ENCODE measurements at regions not wholly inside any gene's neighbourhood (a gene's known extent, or its start where the extent isn't known, plus 50 kb on each side); places are given as distances from the start of the nearest gene placed in this dataset.
A peak's percentile ranks its signal among the peaks of the same experiment; 100 is the strongest.
"Not testable (repeated sequence)": the region's sequence is repeated elsewhere in the genome, so short reads cannot be mapped to it uniquely, and the experiment has no call there.

- no peak for DNase-seq
- ATAC-seq = no peak
- Mint-ChIP-seq H3K4me1 (no peaks in the 10 kb centered on the region), H3K4me3 (no peak overlapping the region), H3K27me3 (no peaks in the 10 kb centered on the region), H3K27ac (no peak overlapping the region), H3K36me3 (ENCODE audit: low read depth) (no peaks in the 10 kb centered on the region), H3K9me3 (ENCODE audit: low read depth) (no peaks in the 10 kb centered on the region)
- intact Hi-C loops (cut with DNase I, micrococcal nuclease) = loop anchor here in 1 of 2 experiments (2.0 to 5.0 kb wide), 2 partner anchors 295 to 544 kb away; no protein-coding TSS in a partner anchor
- POLR2A ChIA-PET = no interaction called here
- CTCF ChIA-PET = no interaction called here
Measured at GRCh38 chrX:128816919-128817318, 706.4 kb downstream of the SMARCA1 start.

- H3K27ac Mint-ChIP-seq = no peak overlapping the region
- DNase-seq = no peak
- H3K4me1 Mint-ChIP-seq = no peaks in the 10 kb centered on the region
- H3K36me3 Mint-ChIP-seq (ENCODE audit: low read depth) = no peaks in the 10 kb centered on the region
- H3K27me3 Mint-ChIP-seq = no peaks in the 10 kb centered on the region
- CTCF ChIA-PET = no interaction called here
- peaks cover 7% of the 10 kb centered on the region for H3K9me3 Mint-ChIP-seq (ENCODE audit: low read depth)
- POLR2A ChIA-PET = no interaction called here
- no peak for ATAC-seq
- intact Hi-C loops (cut with DNase I, micrococcal nuclease) = no loop called here
- H3K4me3 Mint-ChIP-seq = no peak overlapping the region
Measured at GRCh38 chrX:128807367-128807766, 715.9 kb downstream of the SMARCA1 start.

GRCh38 chrX:128805236-128805635 lies 718.1 kb downstream of the SMARCA1 start:
- no peaks in the 10 kb centered on the region for H3K27me3 Mint-ChIP-seq

GRCh38 chrX:128804828-128805227 lies 718.5 kb downstream of the SMARCA1 start:
- Mint-ChIP-seq H3K27ac (no peak overlapping the region), H3K4me3 (no peak overlapping the region), H3K4me1 (no peaks in the 10 kb centered on the region), H3K27me3 (no peaks in the 10 kb centered on the region), H3K36me3 (ENCODE audit: low read depth) (no peaks in the 10 kb centered on the region), H3K9me3 (ENCODE audit: low read depth) (peaks cover 7% of the 10 kb centered on the region)
- ATAC-seq = no peak
- ChIA-PET POLR2A (no interaction called here), CTCF (no interaction called here)
- DNase-seq = no peak
- intact Hi-C loops (cut with DNase I, micrococcal nuclease) = no loop called here

More at GRCh38 chrX:128805236-128805635, 718.1 kb downstream of the SMARCA1 start:
- ATAC-seq (no peak), DNase-seq (no peak)
- intact Hi-C loops (cut with DNase I, micrococcal nuclease) = no loop called here
- H3K9me3 Mint-ChIP-seq (ENCODE audit: low read depth) = peaks cover 7% of the 10 kb centered on the region
- CTCF ChIA-PET = no interaction called here
- no peaks in the 10 kb centered on the region for H3K36me3 Mint-ChIP-seq (ENCODE audit: low read depth)
- H3K4me3 Mint-ChIP-seq = no peak overlapping the region
- no peaks in the 10 kb centered on the region for H3K4me1 Mint-ChIP-seq
- POLR2A ChIA-PET = no interaction called here
- no peak overlapping the region for H3K27ac Mint-ChIP-seq

GRCh38 chrX:128800138-128800537 lies 723.2 kb downstream of the SMARCA1 start:
- Mint-ChIP-seq H3K27ac (no peak overlapping the region), H3K4me1 (no peaks in the 10 kb centered on the region), H3K36me3 (ENCODE audit: low read depth) (no peaks in the 10 kb centered on the region), H3K4me3 (no peak overlapping the region), H3K9me3 (ENCODE audit: low read depth) (no peaks in the 10 kb centered on the region), H3K27me3 (no peaks in the 10 kb centered on the region)
- intact Hi-C loops (cut with DNase I, micrococcal nuclease) = no loop called here
- ChIA-PET CTCF (no interaction called here), POLR2A (no interaction called here)
- ATAC-seq (no peak), DNase-seq (no peak)

DNA sequence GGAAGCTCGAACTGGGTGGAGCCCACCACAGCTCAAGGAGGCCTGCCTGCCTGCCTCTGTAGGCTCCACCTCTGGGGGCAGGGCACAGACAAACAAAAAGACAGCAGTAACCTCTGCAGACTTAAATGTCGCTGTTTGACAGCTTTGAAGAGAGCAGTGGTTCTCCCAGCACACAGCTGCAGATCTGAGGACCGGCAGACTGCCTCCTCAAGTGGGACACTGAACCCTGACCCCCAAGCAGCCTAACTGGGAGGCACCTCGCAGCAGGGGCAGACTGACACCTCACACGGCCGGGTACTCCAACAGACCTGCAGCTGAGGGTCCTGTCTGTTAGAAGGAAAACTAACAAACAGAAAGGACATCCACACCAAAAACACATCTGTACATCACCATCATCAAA lies 730.9 kb upstream of the ACTRT1 start:
- CTCF ChIA-PET; H3K4me1 Mint-ChIP-seq; H3K27me3 Mint-ChIP-seq; DNase-seq; H3K4me3 Mint-ChIP-seq; H3K27ac Mint-ChIP-seq; H3K36me3 Mint-ChIP-seq (ENCODE audit: low read depth); intact Hi-C loops (cut with DNase I, micrococcal nuclease); ATAC-seq; POLR2A ChIA-PET; H3K9me3 Mint-ChIP-seq (ENCODE audit: low read depth): not testable (repeated sequence)

DNA sequence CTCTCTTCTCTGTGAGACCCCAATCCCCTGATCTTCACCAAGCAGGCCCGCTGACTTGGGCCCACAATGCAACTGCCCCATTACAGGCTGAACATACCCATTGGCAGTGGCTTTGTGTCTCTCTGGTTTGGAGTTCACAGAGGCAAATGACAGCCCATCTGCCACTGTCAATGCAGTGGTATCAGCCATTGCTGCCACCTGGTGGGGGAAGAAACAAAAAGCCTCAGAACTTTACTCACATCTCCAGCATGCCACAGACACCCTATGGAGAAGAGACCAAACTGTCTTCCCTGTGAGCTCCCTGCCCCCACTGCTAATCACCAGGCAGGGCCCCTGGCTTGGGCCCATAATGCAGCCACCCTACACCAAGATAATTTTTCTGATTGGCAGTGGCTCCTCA lies 729.3 kb upstream of the ACTRT1 start:
- no peaks in the 10 kb centered on the region for H3K27me3 Mint-ChIP-seq
- H3K27ac Mint-ChIP-seq = no peak overlapping the region
- POLR2A ChIA-PET = no interaction called here
- CTCF ChIA-PET = no interaction called here
- peaks cover 4% of the 10 kb centered on the region for H3K4me1 Mint-ChIP-seq
- ATAC-seq (peak; percentile 30), DNase-seq (peak; percentile 40)
- H3K4me3 Mint-ChIP-seq = no peak overlapping the region
- H3K9me3 Mint-ChIP-seq (ENCODE audit: low read depth) = no peaks in the 10 kb centered on the region
- intact Hi-C loops (cut with DNase I, micrococcal nuclease) = no loop called here
- H3K36me3 Mint-ChIP-seq (ENCODE audit: low read depth) = no peaks in the 10 kb centered on the region

DNA sequence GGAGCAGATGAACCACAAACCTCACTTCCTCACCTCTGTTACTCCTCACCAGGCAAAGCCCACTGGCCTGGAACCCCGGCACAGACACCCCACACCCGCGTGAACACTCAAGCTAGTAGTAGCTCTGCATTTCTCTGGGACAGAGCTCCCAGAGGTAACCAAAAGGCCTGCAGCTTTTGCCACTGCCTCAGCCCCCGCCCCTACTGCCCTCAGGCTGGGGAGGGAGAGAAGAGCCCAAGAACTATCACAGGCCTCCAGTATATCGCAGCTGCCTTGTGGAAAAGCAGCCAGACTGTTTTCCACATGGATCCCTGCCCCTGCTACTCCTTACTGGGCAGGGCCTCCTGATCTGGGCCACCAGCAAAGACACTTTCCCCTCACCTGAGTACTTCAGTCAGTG lies 728.7 kb upstream of the ACTRT1 start:
- Mint-ChIP-seq H3K9me3 (ENCODE audit: low read depth) (no peaks in the 10 kb centered on the region), H3K4me1 (peaks cover 4% of the 10 kb centered on the region), H3K27me3 (no peaks in the 10 kb centered on the region), H3K27ac (no peak overlapping the region), H3K36me3 (ENCODE audit: low read depth) (no peaks in the 10 kb centered on the region), H3K4me3 (no peak overlapping the region)
- ChIA-PET POLR2A (no interaction called here), CTCF (interaction anchor here (0.7 kb wide), 1 partner anchor 264 kb away, joined by 3 read pairs; no protein-coding TSS in a partner anchor)
- intact Hi-C loops (cut with DNase I, micrococcal nuclease) = no loop called here
- no peak for DNase-seq
- ATAC-seq = no peak

- ChIA-PET POLR2A (no interaction called here), CTCF (no interaction called here)
- Mint-ChIP-seq H3K27ac (no peak overlapping the region), H3K4me3 (no peak overlapping the region), H3K9me3 (ENCODE audit: low read depth) (peaks cover 2% of the 10 kb centered on the region), H3K27me3 (no peaks in the 10 kb centered on the region), H3K4me1 (no peaks in the 10 kb centered on the region), H3K36me3 (ENCODE audit: low read depth) (no peaks in the 10 kb centered on the region)
- ATAC-seq (no peak), DNase-seq (no peak)
- intact Hi-C loops (cut with DNase I, micrococcal nuclease) = no loop called here
Measured at GRCh38 chrX:128769495-128769894, 717.3 kb upstream of the ACTRT1 start.

DNA sequence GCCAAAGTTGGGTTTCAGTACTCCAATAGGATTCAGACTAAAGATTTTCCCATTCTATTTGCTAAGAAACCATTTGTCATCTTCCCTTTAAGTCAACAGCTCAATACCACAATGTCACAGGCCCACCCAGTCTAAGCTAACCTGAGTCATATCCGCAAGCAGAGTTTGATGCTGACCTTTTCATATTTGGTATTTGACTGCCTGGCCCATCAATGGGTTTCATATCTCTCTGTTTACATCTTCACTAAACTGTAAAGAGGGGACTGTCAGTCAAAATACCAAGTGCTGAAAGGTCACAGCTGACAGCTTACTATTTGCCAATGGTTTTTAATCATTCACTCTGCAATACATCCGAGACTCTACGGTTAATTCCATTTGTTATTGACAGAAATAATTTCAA lies 707.5 kb upstream of the ACTRT1 start:
- no peaks in the 10 kb centered on the region for H3K9me3 Mint-ChIP-seq (ENCODE audit: low read depth)
- H3K27me3 Mint-ChIP-seq = no peaks in the 10 kb centered on the region
- DNase-seq (no peak), ATAC-seq (no peak)
- H3K4me3 Mint-ChIP-seq = no peak overlapping the region
- intact Hi-C loops (cut with DNase I, micrococcal nuclease) = no loop called here
- CTCF ChIA-PET = no interaction called here
- no peak overlapping the region for H3K27ac Mint-ChIP-seq
- no peaks in the 10 kb centered on the region for H3K36me3 Mint-ChIP-seq (ENCODE audit: low read depth)
- POLR2A ChIA-PET = no interaction called here
- H3K4me1 Mint-ChIP-seq = no peaks in the 10 kb centered on the region

DNA sequence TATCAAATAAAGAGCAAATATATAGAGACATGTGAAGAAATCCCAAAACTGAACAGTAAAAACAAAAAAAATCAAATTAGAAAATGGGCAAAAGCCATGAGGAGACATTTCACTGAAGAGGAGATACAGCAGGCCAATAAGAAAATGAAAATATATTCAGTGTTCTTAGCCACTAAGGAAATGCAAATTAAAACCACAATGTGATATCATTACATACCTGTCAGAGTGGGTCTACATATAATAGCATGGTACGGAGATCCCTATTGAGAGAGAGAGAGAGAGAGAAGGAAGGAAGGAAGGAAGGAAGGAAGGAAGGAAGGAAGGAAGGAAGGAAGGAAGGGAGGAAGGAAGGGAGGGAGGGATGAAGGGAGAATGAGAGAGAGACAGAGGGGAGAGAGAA lies 707.0 kb upstream of the ACTRT1 start:
- intact Hi-C loops (cut with DNase I, micrococcal nuclease) = no loop called here
- H3K27me3 Mint-ChIP-seq = no peaks in the 10 kb centered on the region
- ChIA-PET CTCF (no interaction called here), POLR2A (no interaction called here)
- no peaks in the 10 kb centered on the region for H3K9me3 Mint-ChIP-seq (ENCODE audit: low read depth)
- H3K36me3 Mint-ChIP-seq (ENCODE audit: low read depth) = no peaks in the 10 kb centered on the region
- H3K4me1 Mint-ChIP-seq = no peaks in the 10 kb centered on the region
- no peak for ATAC-seq
- H3K4me3 Mint-ChIP-seq = no peak overlapping the region
- H3K27ac Mint-ChIP-seq = no peak overlapping the region
- DNase-seq = no peak

- Mint-ChIP-seq H3K4me3 (no peak overlapping the region), H3K4me1 (no peaks in the 10 kb centered on the region), H3K27ac (no peak overlapping the region), H3K36me3 (ENCODE audit: low read depth) (no peaks in the 10 kb centered on the region), H3K9me3 (ENCODE audit: low read depth) (no peaks in the 10 kb centered on the region), H3K27me3 (no peaks in the 10 kb centered on the region)
- DNase-seq (no peak), ATAC-seq (no peak)
- ChIA-PET CTCF (no interaction called here), POLR2A (no interaction called here)
- intact Hi-C loops (cut with DNase I, micrococcal nuclease) = no loop called here
Measured at GRCh38 chrX:128754130-128754529, 701.9 kb upstream of the ACTRT1 start.

- no peaks in the 10 kb centered on the region for H3K9me3 Mint-ChIP-seq (ENCODE audit: low read depth)
- intact Hi-C loops (cut with DNase I, micrococcal nuclease) = no loop called here
- H3K27me3 Mint-ChIP-seq = no peaks in the 10 kb centered on the region
- ChIA-PET CTCF (no interaction called here), POLR2A (no interaction called here)
- no peak overlapping the region for H3K27ac Mint-ChIP-seq
- DNase-seq (no peak), ATAC-seq (no peak)
- no peaks in the 10 kb centered on the region for H3K36me3 Mint-ChIP-seq (ENCODE audit: low read depth)
- no peaks in the 10 kb centered on the region for H3K4me1 Mint-ChIP-seq
- H3K4me3 Mint-ChIP-seq = no peak overlapping the region
Measured at GRCh38 chrX:128739539-128739938, 687.3 kb upstream of the ACTRT1 start.

Data from activated CD4-positive, alpha-beta T cell treated with anti-CD3 and anti-CD28 coated beads for 36 hours (primary cell).